ENCODE measurements at regions not wholly inside any gene's neighbourhood (a gene's known extent, or its start where the extent isn't known, plus 50 kb on each side); places are given as distances from the start of the nearest gene placed in this dataset.

DNA sequence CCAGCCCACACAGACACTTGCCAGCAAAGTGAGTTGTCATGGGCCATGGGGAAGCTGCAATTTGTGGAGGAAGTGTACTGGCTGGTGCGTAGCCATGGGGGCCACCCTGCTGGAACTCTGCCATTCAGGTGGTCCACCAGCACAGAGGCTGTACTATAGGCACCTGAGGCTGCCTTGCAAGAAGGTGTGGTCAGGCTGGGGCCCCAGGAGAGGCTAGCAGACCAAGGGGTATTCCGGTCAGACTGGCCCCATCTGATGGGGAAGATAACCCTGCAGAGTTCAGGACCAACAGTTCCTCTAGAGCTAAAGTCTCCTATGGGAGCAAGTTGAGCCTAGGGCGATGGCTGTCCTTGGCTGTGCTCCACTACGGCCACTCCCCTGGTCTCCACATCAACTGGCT is 136.1 kb downstream of the DCAF12L2 start:
- intact Hi-C loops (cut with DNase I) = no loop called here
- Histone ChIP-seq H3K27ac (no peak overlapping the region), H3K27me3 (no peaks in the 10 kb centered on the region), H3K9me3 (no peaks in the 10 kb centered on the region), H3K4me3 (no peak overlapping the region), H3K36me3 (no peaks in the 10 kb centered on the region), H3K4me1 (no peaks in the 10 kb centered on the region)
- TF ChIP-seq, protein P1, sequence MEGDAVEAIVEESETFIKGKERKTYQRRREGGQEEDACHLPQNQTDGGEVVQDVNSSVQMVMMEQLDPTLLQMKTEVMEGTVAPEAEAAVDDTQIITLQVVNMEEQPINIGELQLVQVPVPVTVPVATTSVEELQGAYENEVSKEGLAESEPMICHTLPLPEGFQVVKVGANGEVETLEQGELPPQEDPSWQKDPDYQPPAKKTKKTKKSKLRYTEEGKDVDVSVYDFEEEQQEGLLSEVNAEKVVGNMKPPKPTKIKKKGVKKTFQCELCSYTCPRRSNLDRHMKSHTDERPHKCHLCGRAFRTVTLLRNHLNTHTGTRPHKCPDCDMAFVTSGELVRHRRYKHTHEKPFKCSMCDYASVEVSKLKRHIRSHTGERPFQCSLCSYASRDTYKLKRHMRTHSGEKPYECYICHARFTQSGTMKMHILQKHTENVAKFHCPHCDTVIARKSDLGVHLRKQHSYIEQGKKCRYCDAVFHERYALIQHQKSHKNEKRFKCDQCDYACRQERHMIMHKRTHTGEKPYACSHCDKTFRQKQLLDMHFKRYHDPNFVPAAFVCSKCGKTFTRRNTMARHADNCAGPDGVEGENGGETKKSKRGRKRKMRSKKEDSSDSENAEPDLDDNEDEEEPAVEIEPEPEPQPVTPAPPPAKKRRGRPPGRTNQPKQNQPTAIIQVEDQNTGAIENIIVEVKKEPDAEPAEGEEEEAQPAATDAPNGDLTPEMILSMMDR (IDR thresholded peaks at IDR 0.05) = no peak
- no peak for DNase-seq (ENCODE audit: low spot score in 2 of 2)

- Histone ChIP-seq H3K4me3 (no peak overlapping the region), H3K9me3 (no peaks in the 10 kb centered on the region), H3K4me1 (no peaks in the 10 kb centered on the region), H3K27ac (no peak overlapping the region), H3K27me3 (no peaks in the 10 kb centered on the region), H3K36me3 (no peaks in the 10 kb centered on the region)
- no peak for DNase-seq (ENCODE audit: low spot score in 2 of 2)
- TF ChIP-seq, protein P1 (IDR thresholded peaks at IDR 0.05) = no peak
- intact Hi-C loops (cut with DNase I) = no loop called here
Measured at GRCh38 chrX:126063984-126064383, 102.1 kb downstream of the DCAF12L2 start.

- intact Hi-C loops (cut with DNase I) = no loop called here
- Histone ChIP-seq H3K4me3 (no peak overlapping the region), H3K4me1 (no peaks in the 10 kb centered on the region), H3K36me3 (no peaks in the 10 kb centered on the region), H3K27ac (no peak overlapping the region), H3K9me3 (no peaks in the 10 kb centered on the region), H3K27me3 (no peaks in the 10 kb centered on the region)
- TF ChIP-seq, protein P1 (IDR thresholded peaks at IDR 0.05) = no peak
- no peak for DNase-seq (ENCODE audit: low spot score in 2 of 2)
Measured at GRCh38 chrX:126064901-126065541, 101.1 kb downstream of the DCAF12L2 start.

- TF ChIP-seq, protein P1 (IDR thresholded peaks at IDR 0.05) = no peak
- Histone ChIP-seq H3K27ac (no peak overlapping the region), H3K4me3 (no peak overlapping the region), H3K9me3 (no peaks in the 10 kb centered on the region), H3K27me3 (no peaks in the 10 kb centered on the region), H3K36me3 (no peaks in the 10 kb centered on the region), H3K4me1 (no peaks in the 10 kb centered on the region)
- intact Hi-C loops (cut with DNase I) = no loop called here
- DNase-seq (ENCODE audit: low spot score in 2 of 2) = no peak
Measured at GRCh38 chrX:126065901-126066660, 100.0 kb downstream of the DCAF12L2 start.

Data from ascending aorta (tissue), 2 donors.